ENCODE measurements at regions not wholly inside any gene's neighbourhood (a gene's known extent, or its start where the extent isn't known, plus 50 kb on each side); places are given as distances from the start of the nearest gene placed in this dataset.

DNA sequence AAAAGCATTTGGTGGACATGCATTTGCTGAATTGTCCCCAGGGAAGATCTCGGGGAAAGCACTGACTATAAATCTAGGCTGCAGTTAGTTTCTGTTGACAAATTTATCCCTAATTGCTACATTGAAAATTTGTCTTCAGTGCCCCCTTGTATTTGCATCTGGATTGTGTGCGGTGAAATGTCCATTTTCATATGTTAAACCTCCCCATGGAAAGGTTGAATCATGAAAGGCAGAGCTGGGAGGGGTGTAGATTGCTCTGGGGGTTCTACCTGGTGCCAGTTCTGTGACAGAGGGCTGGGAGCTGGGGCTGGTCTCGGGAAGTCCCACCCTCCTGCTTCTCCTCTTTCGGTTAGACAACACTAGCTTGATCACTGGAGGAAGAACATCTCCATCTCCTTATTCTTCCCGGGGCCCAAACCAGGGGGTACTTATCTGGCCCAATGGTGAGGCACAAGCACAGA is 101.9 kb downstream of the GADD45G start:
- DNase-seq, result no peak
- H3K9me3 ChIP-seq, result no peaks in the 10 kb centered on the region
- no peaks in the 10 kb centered on the region for H3K27me3 ChIP-seq
- no peaks in the 10 kb centered on the region for H3K36me3 ChIP-seq
- no peak overlapping the region for H3K4me3 ChIP-seq

DNA sequence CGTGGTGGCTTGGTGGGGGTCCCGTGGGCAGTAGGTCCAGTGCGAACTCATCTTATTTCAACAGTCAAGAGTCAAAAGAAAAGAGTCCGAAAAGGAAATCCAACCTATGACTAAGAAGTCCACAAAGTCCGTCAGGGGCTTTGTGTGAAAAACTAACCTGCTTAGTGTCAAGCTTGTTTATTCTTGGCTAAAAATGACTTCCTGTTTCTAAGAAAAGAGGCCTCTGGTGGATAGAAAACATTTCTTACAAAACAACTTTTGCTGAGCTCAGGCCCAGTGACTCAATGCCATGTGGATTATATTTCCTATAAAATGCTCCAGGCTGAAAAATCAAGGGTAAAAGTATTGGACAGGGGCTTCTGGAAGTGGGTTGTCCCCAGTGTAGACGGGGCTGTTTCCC is 105.9 kb downstream of the GADD45G start:
- DNase-seq, result no peak
- no peak overlapping the region for H3K4me3 ChIP-seq
- no peaks in the 10 kb centered on the region for H3K36me3 ChIP-seq
- H3K27me3 ChIP-seq, result no peaks in the 10 kb centered on the region
- no peaks in the 10 kb centered on the region for H3K9me3 ChIP-seq

DNA sequence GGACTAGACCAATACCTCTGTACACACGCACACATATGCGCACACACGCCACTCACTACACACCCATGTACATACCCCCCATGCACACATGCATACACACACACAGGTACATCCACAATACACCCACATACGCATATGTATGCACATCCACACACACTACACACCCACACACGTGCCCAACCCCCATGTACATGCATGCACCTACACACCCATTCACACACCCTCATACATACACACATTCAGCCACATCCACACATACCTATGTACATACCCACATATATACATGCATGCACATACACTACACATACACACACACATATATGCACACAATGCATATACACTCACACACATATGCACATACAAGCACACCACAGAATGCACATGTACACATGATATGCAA is 107.1 kb downstream of the GADD45G start:
- H3K4me3 ChIP-seq, result no peak overlapping the region
- H3K9me3 ChIP-seq, result no peaks in the 10 kb centered on the region
- H3K36me3 ChIP-seq, result no peaks in the 10 kb centered on the region
- no peak for DNase-seq
- H3K27me3 ChIP-seq, result no peaks in the 10 kb centered on the region

DNA sequence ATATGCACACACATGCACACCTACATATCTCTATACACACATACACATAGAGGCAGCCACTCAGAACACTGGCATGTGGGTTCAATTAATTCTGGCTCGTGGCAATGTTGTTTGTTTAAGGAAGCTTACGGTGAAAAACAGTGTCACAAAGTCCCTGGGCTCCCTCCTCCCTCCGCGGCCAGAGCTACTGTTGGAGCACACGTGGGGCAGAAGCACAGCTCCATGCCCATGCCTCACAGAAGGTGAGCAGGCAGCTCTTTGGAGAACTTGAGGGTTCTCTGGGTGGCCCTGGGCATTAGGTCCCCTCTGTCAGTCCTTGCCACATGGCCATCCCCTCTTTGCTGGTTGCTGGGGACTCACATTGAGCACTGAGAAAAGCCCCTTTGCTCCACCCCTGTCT is 107.5 kb downstream of the GADD45G start:
- no peak overlapping the region for H3K4me3 ChIP-seq
- H3K27me3 ChIP-seq, result no peaks in the 10 kb centered on the region
- no peaks in the 10 kb centered on the region for H3K9me3 ChIP-seq
- H3K36me3 ChIP-seq, result no peaks in the 10 kb centered on the region
- DNase-seq, result no peak

DNA sequence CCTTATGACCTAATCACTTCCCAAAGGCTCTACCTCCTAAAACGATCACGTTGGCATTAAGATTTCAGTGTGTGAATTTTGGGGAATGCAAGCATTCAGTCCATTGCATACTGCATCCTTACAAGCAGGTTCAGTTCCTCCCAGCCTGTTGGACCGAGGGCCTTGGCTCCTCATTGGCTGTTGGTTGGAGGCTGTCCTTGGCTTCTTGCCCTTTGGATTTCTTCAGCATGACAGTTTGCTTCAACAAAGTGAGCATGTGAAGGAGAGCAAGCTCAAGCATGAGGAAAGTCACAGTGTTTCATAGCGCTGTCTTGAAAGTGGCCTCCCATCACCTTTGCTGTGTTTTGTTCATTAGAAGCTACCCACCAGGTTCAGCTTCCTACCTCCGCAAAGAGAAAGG is 109.5 kb downstream of the GADD45G start:
- peak; percentile 13 for DNase-seq
- no peaks in the 10 kb centered on the region for H3K9me3 ChIP-seq
- no peaks in the 10 kb centered on the region for H3K27me3 ChIP-seq
- no peaks in the 10 kb centered on the region for H3K36me3 ChIP-seq
- H3K4me3 ChIP-seq, result no peak overlapping the region

DNA sequence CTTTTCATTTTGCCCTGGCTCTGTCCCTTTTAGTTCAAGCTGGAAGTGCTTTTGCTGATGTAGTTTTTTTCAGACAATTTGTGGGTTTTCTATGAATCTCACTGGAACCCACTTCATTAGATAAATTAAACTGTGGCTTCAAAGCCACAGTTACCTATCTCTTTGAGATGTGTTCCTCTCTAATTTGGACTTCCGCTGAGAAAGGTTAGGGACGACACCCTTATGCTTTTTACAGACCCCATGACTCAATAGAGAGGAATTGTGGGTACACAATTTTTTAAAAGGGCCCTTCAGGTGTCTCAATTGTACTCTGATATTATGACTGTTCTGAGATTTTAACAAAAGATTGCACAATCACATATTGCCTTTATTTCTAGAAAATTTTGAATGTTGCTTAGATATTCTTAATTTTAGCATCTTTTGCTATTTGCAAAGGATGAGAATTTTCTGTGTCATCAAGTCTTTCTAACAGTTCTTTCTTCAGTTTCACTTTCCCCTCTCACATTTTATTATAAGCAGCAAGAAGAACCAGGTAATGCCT is 110.6 kb downstream of the GADD45G start:
- no peak for DNase-seq

DNA sequence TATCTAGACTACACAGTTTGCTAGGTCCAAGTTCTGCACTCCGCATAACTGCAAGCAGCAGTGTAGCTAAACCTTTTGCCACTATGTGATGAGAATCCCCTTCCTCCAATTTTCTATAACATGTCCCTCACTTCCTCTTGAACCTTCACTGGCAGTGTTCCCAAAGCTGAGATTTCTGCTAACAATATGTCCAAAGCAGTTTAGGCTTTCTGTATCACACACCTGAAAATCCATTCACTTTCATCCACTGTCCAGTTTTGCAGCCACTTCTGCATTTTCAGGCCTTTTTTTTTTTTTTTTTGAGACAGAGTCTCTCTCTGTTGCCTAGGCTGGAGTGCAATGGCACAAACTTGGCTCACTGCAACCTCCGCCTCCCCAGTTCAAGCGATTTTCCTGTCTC is 111.1 kb downstream of the GADD45G start:
- Histone ChIP-seq H3K36me3 (no peaks in the 10 kb centered on the region), H3K4me3 (no peak overlapping the region), H3K27me3 (no peaks in the 10 kb centered on the region), H3K9me3 (no peaks in the 10 kb centered on the region)
- DNase-seq, result no peak

More for the DNA sequence above, 110.6 kb downstream of the GADD45G start:
- Histone ChIP-seq H3K36me3 (no peaks in the 10 kb centered on the region), H3K9me3 (no peaks in the 10 kb centered on the region), H3K4me3 (no peak overlapping the region), H3K27me3 (no peaks in the 10 kb centered on the region)

DNA sequence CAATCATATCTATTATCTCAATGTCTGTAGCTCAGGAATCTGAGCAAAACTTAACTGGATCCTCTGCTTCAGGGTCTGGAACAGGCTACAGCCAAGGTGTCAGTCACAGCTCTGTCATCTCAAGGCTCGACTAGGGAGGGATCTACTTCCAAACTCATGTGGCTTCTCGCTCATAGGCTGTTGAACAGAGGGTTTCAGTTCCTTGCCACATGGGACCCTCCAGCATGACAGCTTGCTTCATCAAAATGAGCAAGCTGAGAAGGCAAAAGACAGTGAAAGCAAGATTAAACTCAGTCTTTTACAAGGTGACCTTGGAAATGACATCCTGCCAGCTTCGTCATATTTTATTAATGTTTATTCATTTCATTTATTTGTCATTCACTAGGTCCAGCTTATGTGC is 111.7 kb downstream of the GADD45G start:
- no peak for DNase-seq
- Histone ChIP-seq H3K27me3 (no peaks in the 10 kb centered on the region), H3K4me3 (no peak overlapping the region), H3K36me3 (no peaks in the 10 kb centered on the region), H3K9me3 (no peaks in the 10 kb centered on the region)

DNA sequence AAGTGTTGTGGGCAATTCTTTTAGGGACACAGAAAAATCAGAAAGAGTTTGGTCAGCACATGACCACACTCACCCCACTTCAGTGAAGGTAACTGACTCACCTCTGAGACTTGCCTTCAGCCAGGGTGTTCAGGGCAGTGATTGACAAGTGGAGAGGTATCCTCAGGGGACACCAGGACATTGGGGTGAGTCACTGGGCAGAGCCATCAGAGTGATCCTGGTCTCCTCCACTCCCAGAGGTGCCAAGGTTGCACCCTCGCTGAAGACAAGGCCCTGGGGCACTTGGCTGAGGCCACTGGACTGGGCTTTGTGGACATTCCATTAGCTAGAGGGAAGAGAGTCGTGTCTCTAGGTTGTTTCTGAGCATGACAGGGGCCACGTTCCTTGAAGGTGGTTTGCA is 113.4 kb downstream of the GADD45G start:
- DNase-seq, result no peak
- no peak overlapping the region for H3K4me3 ChIP-seq
- H3K36me3 ChIP-seq, result no peaks in the 10 kb centered on the region
- no peaks in the 10 kb centered on the region for H3K9me3 ChIP-seq
- H3K27me3 ChIP-seq, result no peaks in the 10 kb centered on the region

DNA sequence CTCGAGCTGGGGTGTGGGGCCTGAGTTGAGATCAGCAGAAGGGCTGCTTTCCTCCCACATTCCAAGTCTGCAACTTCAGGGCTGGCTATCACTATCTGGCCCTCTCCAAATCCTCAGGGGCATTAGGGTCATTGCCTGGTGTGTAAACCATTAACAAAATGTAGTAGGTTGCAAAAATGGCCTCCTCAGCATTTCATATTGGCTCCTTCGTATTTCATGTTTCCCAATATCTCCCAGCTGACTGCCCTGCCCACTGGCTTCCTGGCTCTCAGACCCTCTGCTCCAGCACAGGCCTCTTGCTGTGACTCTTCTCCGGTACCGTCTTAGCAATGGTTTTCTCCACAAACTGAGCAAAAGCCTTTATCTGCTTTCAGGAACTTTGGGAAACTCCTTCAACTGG is 113.8 kb downstream of the GADD45G start:
- Histone ChIP-seq H3K36me3 (no peaks in the 10 kb centered on the region), H3K9me3 (no peaks in the 10 kb centered on the region), H3K4me3 (no peak overlapping the region), H3K27me3 (no peaks in the 10 kb centered on the region)
- no peak for DNase-seq

DNA sequence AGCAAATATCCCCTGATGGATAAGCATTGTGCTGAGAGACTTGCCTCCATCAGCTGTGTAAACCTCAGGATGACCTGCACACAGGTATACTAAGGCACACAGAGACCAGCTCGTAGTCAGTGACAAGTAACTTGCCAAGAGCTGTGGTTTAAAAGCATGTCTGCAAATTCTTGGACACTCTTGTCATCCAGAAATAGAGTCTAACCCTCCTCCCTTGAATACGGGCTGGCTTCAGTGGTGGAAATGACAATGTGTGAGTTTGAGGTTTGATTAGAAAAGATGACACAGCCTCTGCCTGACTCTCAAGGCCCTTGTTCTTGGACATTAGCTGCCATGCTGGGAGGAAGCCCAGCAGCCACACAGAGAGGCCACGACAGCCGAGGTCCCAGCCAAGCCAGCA is 114.4 kb downstream of the GADD45G start:
- H3K27me3 ChIP-seq, result no peaks in the 10 kb centered on the region
- H3K4me3 ChIP-seq, result no peak overlapping the region
- no peaks in the 10 kb centered on the region for H3K9me3 ChIP-seq
- DNase-seq, result no peak
- H3K36me3 ChIP-seq, result no peaks in the 10 kb centered on the region

DNA sequence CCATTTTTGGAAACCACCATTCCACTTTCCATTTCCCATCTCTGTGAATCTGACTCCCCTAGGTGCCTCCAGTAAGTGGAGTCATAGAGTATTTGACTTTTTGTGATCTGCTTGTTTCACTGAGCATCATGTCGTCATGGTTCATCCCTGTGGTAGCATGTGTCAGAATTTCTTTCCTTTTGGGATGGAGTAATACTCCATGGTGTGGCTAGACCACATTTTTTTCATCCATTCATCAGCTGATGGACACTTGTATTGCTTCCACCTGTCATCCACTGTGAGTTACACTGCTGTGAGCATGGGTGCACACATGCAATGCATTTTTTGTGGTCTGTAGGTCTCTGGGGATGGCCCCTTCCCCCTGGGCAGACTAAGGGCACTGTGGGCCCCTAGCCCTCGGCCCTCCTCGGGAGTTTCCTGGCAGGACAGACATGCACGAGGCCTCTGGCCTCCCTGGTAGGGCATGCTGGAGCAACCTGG is 115.9 kb downstream of the GADD45G start:
- Histone ChIP-seq H3K27me3 (no peaks in the 10 kb centered on the region), H3K36me3 (no peaks in the 10 kb centered on the region), H3K9me3 (no peaks in the 10 kb centered on the region), H3K4me3 (no peak overlapping the region)
- no peak for DNase-seq

DNA sequence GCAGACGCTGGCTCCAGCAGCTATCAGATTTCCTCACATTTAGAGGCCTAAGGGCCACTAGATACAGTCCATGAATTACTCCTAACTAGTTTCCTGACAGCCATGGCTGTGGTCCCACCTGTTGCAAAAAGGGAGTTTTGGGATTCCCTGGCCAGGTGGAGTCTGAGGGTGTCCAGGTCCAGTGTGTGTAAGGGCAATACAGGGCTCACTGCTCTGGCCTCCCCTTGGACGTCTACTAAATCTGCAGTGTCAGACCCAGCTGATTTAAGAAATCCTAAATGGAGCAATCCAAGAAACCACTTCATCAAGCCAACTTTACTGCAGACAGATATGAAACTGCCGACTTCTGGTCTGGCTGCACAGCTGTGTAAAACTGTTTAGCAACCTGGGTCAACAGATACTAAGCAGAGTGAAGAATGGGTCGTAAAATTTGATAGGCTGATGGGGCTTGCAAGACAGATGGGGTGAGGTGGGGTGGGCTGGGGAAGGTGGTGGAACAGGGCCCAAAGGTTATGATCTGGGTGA is 116.4 kb downstream of the GADD45G start:
- H3K4me3 ChIP-seq, result no peak overlapping the region
- no peaks in the 10 kb centered on the region for H3K36me3 ChIP-seq
- H3K27me3 ChIP-seq, result no peaks in the 10 kb centered on the region
- H3K9me3 ChIP-seq, result no peaks in the 10 kb centered on the region
- no peak for DNase-seq

DNA sequence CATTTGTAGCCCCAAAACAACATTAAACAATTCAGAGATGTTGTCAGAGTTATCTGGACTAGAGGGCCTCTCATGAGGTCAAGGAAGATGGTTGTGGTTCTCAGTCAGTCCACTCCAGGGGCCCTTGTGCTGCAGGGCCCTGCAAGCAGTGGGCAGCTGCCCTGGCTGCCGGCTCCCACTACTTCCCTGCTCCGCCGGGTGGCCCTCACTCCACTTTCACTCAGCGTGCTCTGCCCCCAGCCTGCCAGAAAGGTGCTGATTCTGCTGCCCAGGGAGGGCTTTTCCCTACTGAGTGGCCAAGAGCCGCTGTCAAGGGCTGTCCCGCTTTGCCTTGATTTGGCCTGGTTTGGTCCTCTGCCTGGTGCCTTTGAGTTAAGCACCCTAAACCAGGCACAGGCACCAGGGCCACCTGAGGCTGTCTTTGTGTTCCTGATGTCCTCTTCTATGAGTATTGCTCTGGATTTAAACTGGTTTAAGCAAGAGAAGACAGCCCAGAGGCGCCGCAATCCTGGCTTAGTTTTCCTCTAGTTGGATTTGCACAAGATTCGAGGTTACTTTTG is 117.2 kb downstream of the GADD45G start:
- Histone ChIP-seq H3K36me3 (no peaks in the 10 kb centered on the region), H3K9me3 (no peaks in the 10 kb centered on the region), H3K27me3 (no peaks in the 10 kb centered on the region), H3K4me3 (no peak overlapping the region)
- DNase-seq, result no peak

DNA sequence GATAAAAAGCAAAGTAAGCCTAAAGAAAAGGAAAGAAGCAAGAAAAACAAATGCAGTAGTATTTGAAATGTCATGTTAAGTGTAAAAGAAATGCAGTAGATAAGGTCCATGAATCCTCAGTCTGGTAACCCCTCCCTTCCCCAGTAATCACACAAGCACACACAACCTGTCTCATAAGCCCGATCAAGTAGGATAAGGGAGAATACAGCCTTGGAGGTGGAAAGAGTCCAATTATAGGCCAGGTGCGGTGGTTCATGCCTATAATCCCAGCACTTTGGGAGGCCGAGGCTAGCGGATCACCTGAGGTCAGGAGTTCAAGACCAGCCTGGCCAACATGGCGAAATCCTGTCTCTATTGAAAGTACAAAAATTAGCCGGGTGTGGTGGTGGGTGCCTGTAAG is 117.9 kb downstream of the GADD45G start:
- H3K9me3 ChIP-seq, result no peaks in the 10 kb centered on the region
- DNase-seq, result no peak
- H3K36me3 ChIP-seq, result no peaks in the 10 kb centered on the region
- no peak overlapping the region for H3K4me3 ChIP-seq
- H3K27me3 ChIP-seq, result no peaks in the 10 kb centered on the region

DNA sequence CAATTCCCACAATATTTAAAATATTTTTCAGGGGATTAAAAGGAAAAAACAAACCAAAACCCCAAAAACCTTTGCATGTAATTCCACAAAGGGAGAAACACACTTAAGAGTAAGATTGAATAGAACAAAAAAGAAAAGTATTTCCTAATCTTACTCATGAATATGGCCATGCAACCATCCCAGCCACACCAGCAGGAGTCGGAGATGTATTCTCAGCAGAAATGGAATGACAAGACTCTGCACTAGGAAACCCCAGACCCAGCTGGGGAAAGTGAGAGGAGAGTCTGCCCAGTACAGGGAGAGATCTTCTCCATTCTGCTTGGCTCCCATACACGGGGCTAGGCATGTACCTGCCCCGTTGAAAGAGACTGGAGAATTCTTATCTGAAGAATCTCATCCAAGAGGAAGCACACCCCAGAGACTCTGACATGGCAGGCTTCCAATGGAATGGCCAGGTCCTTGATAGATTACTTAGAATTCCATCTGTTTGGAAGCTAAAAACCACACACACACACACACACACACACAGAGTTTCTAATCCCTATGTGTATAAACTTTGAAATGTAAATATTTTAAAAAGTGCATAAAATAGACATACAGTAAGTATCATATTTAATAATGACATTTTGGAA is 118.8 kb downstream of the GADD45G start:
- Histone ChIP-seq H3K36me3 (no peaks in the 10 kb centered on the region), H3K9me3 (no peaks in the 10 kb centered on the region), H3K27me3 (no peaks in the 10 kb centered on the region), H3K4me3 (no peak overlapping the region)
- DNase-seq, result no peak

DNA sequence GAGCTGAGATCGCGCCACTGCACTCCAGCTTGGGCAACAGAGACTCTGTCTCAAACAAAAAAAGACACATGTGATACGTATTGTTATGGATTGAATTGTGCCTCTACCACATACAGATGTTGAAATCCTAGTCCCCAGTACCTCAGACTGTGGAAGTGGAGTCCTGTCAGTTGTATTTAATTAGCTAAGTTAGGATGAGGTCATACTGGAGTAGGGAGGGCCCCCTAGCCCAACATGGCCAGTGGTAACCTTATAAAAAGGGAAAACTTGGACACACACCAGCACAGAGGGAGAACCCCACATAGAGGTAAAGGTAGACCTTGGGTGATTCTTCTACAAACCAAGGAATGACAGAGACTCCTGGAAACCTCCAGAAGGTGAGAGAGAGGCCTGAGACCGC is 119.8 kb downstream of the GADD45G start:
- no peak for DNase-seq
- Histone ChIP-seq H3K4me3 (no peak overlapping the region), H3K27me3 (no peaks in the 10 kb centered on the region), H3K9me3 (no peaks in the 10 kb centered on the region), H3K36me3 (no peaks in the 10 kb centered on the region)

DNA sequence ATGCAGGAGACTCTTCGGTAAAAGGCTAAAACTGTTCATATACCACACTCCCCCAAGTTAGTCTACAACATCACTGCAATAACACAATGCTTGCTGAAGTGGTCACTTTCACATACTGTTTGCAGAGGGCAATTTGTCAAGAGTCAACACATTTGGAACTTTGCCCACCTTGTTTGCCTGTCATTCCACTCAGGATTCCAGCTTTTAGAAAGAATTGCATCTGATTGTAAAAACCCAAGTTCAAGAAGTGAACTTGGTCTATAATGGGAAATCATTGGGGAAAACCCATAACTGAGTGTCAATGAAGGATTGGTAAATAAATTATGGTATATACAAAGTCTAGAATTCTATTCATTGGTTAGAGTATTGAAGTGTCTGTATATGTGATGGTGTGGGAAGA is 120.5 kb downstream of the GADD45G start:
- H3K4me3 ChIP-seq, result no peak overlapping the region
- H3K9me3 ChIP-seq, result no peaks in the 10 kb centered on the region
- H3K36me3 ChIP-seq, result no peaks in the 10 kb centered on the region
- no peak for DNase-seq
- H3K27me3 ChIP-seq, result no peaks in the 10 kb centered on the region
